ENCODE measurements at regions not wholly inside any gene's neighbourhood (a gene's known extent, or its start where the extent isn't known, plus 50 kb on each side); places are given as distances from the start of the nearest gene placed in this dataset.
"Not testable (repeated sequence)": the region's sequence is repeated elsewhere in the genome, so short reads cannot be mapped to it uniquely, and the experiment has no call there.

- no peak for DNase-seq
Measured at GRCh38 chr20:43836790-43837189, 77.9 kb upstream of the TOX2 start.

DNA sequence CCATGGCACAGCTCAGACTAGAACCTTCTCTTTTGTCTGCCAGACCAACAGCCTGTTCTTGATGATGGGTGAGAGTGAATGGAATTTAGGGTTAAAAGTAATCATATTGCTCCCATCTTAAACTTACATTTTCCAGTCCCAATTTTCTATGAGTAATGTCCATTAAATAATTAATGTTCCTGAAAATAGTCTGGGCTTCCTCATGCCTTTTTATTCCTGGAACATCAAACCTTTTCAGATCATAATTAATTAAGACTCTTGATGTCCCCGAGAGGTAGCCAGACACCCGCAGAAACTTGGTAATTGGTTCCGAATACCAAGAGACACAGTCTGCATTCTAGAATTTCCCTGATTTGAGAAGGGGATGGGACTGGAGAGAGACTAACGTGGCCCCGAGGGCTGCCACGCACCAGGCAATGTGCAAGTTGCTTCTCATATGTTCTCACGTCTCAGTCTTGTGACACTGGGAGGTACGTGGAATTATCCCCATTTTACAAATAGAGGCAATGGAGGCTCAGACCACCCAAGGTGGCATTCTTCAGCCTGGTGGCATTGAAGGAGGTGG is 78.6 kb upstream of the TOX2 start:
- no peak for DNase-seq

- no peak for DNase-seq
Measured at GRCh38 chr20:43833511-43834395, 80.9 kb upstream of the TOX2 start.

GRCh38 chr20:43832961-43833360 is 81.7 kb upstream of the TOX2 start:
- no peak for DNase-seq

DNA sequence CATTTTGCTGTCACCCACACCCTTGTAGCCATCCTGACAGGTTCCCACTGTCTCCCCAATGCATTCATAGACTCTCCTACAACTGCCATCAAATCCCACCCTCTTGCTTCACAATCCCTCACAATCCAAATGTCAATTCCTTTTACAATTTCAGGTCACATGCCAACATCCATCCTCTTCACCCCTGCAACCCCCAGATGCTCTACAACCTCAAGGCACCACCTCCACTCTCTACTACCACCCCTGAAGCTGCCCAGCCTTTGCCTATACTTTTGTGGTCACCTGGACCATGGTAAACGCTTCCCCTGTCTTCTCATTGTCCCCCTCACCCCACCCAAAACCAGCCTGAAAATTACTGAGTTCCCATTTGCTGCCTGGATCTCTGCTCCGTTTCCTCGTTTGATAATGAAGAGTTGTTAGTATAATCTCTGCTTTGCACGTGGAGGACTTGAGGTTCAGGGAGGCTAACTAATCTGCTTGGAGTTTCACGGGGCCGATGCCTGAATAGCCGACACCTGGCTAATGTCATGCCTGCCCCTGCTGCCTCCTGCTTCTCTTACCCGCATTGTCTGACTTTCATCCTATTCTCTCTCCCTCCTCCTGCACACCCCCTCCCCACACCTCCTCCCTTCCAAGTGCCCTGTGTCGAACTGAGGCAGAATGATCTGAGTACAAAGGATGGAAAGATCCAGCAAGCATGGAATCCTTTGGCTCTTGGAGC is 82.4 kb upstream of the TOX2 start:
- DNase-seq = no peak

- DNase-seq = no peak
Measured at GRCh38 chr20:43831481-43832065, 83.1 kb upstream of the TOX2 start.

DNA sequence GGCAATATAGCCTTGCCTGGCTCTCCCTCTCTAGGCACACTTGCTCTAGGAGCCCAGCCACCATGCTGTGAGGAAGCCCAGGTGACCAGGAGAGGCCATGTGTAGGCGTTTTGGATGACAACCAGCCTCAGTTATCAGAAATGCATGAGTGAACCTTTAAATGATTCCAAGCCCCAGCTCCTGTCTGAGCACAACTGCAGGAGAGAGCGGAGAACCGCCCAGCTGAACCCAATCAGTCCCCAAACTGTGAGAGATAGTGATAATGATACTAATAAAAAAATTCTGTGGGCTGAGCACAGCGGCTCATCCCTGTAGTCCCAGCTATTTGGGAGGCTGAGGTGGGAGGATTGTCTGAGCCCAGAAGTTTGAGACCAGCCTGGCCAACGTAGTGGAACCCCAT is 83.8 kb upstream of the TOX2 start:
- no peak for DNase-seq

GRCh38 chr20:43829951-43830690 is 84.5 kb upstream of the TOX2 start:
- DNase-seq = no peak

DNA sequence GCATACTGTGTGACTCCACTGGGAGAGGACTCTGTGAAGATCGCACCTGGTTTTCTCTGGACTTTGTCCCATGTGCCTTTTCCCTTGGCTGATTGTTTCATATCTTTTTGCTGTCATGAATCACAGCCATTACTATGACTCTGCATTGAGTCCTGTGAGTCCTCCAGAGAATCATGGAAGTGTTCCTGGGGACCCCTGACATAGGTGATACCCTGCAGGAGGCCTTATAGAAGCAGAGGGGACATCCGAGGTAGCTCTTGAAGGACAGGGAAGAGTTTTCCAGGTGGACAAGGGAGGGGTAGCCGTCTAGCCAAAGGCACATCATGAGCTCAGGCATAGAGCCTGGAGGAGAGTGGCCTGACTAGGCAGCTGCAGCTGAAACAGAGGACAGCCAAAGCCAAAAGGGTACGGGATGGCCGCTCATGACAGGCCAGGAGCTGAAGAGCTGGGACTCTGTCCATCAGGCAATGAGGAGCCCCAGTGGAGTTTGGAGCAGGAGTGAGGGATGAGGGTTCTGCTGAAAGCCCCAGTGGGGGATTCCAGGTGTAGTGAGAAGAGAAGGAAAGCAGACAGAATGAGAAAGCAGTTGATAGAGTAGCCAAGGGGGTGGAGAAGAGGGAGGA is 86.6 kb upstream of the TOX2 start:
- DNase-seq = no peak

- DNase-seq = not testable (repeated sequence)
Measured at GRCh38 chr20:43826943-43827342, 87.7 kb upstream of the TOX2 start.

GRCh38 chr20:43825581-43825980 is 89.1 kb upstream of the TOX2 start:
- peak in 1 of 2 experiments; percentile 47 for DNase-seq

DNA sequence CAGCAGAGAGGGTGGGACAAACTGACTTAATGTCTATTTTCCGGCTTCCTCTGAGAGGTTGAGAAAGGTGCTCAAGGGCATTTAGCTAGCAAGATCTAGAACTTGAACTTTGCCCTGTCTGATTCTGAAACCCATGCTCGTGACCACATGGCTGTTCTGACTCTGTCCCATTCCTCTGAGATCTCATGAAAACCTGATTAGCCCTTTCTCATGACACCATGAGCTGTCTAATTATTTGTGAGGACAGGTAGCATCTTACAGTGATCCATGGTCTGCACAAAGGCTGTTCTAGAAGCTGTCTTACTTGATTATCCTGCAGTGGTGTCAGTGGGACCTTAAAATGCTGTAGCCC is 89.6 kb upstream of the TOX2 start:
- DNase-seq = no peak

DNA sequence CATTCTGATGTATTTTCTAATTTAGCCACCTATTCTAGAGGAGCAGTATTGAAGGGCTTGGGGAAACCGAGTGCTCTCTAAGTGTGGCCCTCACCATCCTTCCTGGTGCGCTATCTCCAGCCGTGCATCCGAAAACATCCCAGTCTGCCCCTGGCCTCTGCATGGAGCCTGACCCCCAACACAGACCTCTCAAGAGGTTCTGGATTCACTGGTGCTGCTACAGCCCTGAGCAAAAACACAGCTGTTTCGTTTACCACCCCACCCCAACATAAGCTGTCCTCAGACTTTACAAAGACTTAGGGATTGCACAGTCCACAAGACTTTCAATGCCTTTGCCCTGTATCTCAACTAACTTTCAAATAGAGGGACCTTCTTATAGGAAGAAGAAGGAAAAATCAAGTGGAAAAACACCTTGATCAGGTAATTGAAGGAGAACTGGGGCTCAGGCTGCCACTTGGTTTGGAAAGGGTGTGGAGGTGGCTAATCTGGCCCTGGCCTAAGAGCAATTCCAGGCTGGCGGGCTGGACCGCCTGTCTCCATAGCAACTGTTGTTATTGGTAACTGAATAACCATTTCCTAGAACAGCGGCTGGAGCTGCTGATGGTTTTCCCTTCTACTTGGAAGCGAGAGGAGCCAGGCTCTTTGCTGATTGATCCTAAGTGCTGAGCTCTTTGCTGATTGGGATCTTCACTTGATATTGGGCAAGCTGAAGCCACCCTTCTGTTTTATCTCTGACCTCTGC is 90.2 kb upstream of the TOX2 start:
- peak; percentile 11 to 75 for DNase-seq

DNA sequence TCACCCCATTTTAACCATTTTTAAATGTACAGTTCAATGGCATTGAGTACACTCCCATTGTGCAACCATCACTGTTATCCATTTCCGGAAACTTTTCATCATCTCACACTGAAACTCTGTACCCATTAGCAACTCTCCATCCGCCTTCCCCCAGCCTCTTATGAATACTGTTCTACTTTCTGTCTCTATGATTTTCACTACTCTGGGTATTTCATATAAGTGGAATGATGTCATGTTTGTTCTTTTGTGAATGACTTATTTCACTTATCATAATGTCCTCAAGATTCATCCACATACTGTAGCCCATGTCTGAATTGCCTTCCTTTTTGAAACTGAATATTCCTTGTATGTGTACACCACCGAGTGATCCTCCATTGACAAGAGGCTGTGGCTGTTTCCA is 92.9 kb upstream of the TOX2 start:
- DNase-seq = no peak

DNA sequence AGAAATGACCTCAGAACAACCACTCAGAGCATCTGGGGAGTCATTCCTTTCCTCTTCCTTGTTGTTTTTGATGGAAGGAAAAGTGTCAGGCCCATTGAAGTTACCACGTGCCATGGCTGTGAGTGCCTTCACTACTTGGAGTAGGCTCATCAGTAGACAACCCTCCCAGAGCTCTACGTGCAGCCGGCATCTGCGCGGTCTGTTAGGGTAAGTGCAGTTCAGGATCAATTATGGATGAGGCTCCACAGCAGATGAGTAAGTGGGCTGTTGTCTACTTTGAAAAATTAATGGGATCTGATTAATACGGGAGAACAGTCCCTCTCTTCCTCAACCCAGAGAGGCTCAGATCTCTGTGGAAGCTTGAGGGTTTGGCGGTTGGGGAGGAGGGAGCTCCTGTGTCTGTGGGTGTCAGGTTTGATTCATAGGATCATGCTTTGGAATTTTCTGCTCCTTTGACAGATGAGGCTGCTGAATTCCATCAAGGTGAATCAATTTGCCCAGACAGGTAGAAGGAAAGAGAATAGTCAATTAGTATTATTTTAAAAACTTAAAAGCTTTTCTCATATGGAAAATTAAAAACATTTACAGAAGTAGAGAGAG is 93.8 kb upstream of the TOX2 start:
- DNase-seq = no peak

- DNase-seq = no peak
Measured at GRCh38 chr20:43812216-43812615, 85.4 kb upstream of the GTSF1L start.

DNA sequence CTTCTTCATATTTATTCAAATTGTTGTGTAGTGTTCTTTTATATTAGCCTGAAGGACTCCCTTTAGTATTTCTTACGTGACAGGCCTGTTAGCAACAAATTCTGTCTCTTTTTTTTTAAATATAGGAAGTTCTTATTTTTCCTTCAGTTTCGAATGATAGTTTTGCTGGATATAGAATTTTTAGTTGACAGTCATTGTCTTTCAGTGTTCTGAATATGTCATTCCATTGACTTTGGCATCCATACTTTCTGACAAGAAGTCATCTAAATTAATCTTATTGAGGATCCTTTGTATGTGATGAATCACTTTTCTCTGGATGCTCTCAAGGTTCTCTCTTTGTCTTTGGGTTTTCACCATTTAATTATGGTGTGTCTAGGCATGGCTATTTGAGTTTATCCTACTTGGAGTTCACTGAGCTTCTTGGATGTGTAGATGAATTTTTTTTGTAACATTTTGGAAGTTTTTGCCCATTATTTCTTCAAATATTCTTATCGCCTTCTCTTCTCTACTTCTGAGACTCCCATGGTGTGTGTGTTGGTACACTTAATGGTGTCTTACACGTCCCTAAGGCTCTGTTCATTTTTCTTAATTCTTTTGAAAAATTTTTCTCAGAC is 82.5 kb upstream of the GTSF1L start:
- DNase-seq = no peak

GRCh38 chr20:43804781-43805180 is 78.0 kb upstream of the GTSF1L start:
- no peak for DNase-seq

GRCh38 chr20:43803276-43803675 is 76.5 kb upstream of the GTSF1L start:
- no peak for DNase-seq

- no peak for DNase-seq
Measured at GRCh38 chr20:43800186-43800585, 73.4 kb upstream of the GTSF1L start.

DNA sequence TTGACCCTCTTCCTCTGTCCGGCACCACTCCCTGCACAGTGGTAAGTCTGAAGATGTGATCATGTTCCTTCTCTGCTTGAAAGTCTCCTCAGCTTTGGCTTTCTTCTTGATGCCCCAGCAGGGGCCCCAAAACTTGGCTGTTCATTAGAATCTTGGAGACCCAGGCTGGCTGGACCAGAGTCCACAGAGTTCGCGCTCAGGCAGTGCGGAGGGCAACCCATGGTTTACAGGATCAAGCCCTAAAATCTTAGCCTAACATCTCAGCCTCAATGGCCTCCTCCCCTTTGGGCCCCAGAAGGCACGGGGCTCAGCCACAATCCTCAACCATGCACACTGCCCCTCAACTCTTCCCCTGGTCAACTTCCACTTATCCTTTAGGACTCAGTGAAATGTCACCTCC is 72.9 kb upstream of the GTSF1L start:
- no peak for DNase-seq
